GM13976 (cell line): ENCODE measurements at regions not wholly inside any gene's neighbourhood (a gene's known extent, or its start where the extent isn't known, plus 50 kb on each side); places are given as distances from the start of the nearest gene placed in this dataset.

ENCODE experiments used
- DNase-seq: peaks from one replicate; pipeline ENCODE4 v3.0.0; 2012; ENCODE audit warnings: low spot score
- CTCF ChIP-seq: IDR thresholded peaks from 2 replicates; pipeline ENCODE4 v1.5.1; 2012; ENCODE audit warnings: borderline replicate concordance, mild to moderate bottlenecking; ENCODE audit not compliant: insufficient read depth; ENCODE audit errors: extremely low read depth, missing control alignments, control extremely low read depth
- in situ Hi-C: fragments of 300-500 bp; cut with MboI; formaldehyde crosslinking; loops from one replicate; pipeline ENCODE4 v1.12.0; 2022; ENCODE audit warnings: low sequenced_read_pairs, mixed read lengths, inconsistent platforms; ENCODE audit not compliant: unreplicated experiment

DNA sequence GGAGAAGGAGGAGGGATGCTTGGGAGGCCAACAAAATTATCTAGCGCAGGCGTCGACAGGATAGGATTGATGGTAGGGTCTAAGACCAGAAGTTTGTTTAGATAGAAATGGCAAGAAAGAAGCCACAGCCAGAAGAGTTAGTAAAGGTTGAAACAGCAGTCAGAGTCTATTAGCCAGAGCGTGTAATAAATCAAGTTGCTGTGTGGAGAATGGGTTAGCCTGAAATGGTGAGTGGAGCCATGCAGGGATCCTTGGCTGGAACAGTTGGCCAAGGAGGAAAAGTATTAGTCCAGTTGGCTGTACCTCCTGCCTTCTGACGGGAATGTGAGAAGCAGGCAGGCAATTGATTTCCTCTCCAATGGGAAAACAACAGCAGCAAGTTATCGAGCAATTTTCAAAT, 190.7 kb upstream of the CCDC68 start:
- in situ Hi-C loops: no loop called here
- TF ChIP-seq CTCF: no peak
- DNase-seq: no peak

DNA sequence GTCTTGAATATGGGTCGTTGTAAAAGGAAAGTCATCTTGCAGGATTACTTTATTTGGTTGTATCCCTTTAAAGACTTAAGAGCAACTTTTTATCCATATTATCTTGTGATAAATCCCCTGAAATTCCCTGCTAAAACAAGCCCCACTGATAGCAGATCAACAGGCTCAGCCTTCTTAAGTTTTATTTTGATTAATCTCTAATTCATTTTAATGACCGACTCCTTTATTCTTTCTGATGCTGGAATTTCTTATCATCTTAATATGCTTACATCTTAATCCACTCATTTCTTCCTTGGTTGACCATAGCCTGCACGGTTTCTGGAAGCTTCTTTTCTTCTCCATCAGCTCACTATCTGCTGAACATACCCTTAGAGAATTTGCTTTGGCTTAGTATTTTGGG, 188.5 kb upstream of the CCDC68 start:
- no peak for TF ChIP-seq CTCF
- DNase-seq: no peak
- in situ Hi-C loops: no loop called here

DNA sequence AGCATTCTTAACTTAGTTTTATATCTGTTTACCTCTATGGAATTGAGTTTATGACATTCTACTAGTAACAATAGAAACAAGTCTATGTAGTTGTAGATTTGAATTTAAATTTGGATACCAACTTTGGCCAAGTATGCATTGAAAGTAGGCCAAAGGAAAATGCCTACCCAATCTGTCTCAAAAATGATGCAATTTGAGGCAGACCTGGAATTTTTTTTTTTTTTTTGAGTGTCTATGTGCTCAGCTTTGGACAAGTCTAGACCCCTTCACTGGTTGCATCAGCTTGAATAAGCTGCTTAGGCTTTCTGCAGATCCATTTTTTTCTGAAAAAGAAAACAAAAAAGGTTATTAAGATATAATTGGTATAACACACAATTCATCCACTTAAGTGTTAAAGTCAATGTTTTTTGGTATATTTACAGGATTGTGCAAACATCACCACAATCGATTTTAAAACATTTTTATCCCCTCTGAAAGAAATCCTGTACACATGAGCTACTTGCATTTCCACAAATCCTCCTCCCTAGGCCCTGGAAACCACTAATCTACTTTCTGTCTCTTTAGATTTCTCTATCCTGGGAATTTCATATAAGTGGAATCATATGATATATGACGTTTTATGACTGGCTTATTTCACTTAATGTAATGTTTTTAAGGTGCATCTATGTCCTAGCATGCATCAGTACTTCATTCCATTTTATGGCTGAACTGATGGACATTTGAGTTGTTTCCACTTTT, 185.1 kb upstream of the CCDC68 start:
- in situ Hi-C loops: no loop called here
- no peak for DNase-seq
- no peak for TF ChIP-seq CTCF

GRCh38 chr18:55142410-55142809, 183.1 kb upstream of the CCDC68 start:
- in situ Hi-C loops: no loop called here
- no peak for DNase-seq
- TF ChIP-seq CTCF: no peak

- DNase-seq: no peak
- in situ Hi-C loops: no loop called here
- no peak for TF ChIP-seq CTCF
These were observed 182.1 kb upstream of the CCDC68 start for GRCh38 chr18:55141318-55141717.

DNA sequence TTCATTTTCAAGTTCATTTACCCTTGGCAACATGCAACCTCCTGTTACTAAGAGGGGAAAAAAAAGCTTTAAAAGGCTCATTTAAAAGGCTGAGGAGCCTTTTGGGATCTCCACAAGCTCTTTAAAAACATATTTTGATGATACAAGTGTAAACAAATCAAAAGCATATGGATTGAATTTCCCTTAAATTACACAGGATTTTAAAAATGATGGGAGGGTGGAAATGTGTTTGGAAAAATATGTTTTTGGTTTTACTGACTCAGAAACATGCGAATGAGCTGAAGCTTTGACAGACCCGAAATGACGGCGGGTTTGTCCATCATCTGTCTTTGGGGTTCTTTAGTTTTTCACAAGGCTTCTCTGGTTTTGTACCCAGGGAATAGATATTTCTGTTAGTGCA, 180.6 kb upstream of the CCDC68 start:
- no peak for TF ChIP-seq CTCF
- DNase-seq: no peak
- in situ Hi-C loops: no loop called here
